GM18951 (cell line): ENCODE measurements at regions not wholly inside any gene's neighbourhood (a gene's known extent, or its start where the extent isn't known, plus 50 kb on each side); places are given as distances from the start of the nearest gene placed in this dataset.

Source experiments
- POLR2A ChIP-seq: IDR thresholded peaks from 4 replicates; pipeline ENCODE4 v1.6.1; 2011; ENCODE audit warnings: mild to moderate bottlenecking; ENCODE audit not compliant: insufficient read length, insufficient read depth; ENCODE audit errors: extremely low read depth
- in situ Hi-C: fragments of 300-500 bp; cut with MboI; formaldehyde crosslinking; loops from one replicate; pipeline ENCODE4 v1.12.0; 2022; ENCODE audit warnings: low sequenced_read_pairs, mixed read lengths, inconsistent platforms; ENCODE audit not compliant: unreplicated experiment

GRCh38 chr9:16357828-16358227, 512.6 kb downstream of the BNC2 start:
- in situ Hi-C loops = no loop called here
- no peak for TF ChIP-seq POLR2A

GRCh38 chr9:16358751-16359150, 511.7 kb downstream of the BNC2 start:
- no peak for TF ChIP-seq POLR2A
- in situ Hi-C loops = no loop called here
